Right lobe of liver (tissue), 6 donors: ENCODE measurements at regions not wholly inside any gene's neighbourhood (a gene's known extent, or its start where the extent isn't known, plus 50 kb on each side); places are given as distances from the start of the nearest gene placed in this dataset.
A peak's percentile ranks its signal among the peaks of the same experiment; 100 is the strongest.

Experiments used
- ATAC-seq, 4 donors: fragments of 200-7000 bp; cut with Tn5 transposase; one replicate each; pipeline ENCODE4 v1.9.1; 2020; ENCODE audit warnings: mild to moderate bottlenecking in 4 of 4, moderate library complexity in 4 of 4
- DNase-seq, 3 donors: peaks; one replicate each; pipeline ENCODE4 v3.0.0-alpha.2; 2020
- H3K27ac ChIP-seq, 3 donors: fragments of 200-600 bp; one replicate each; pipeline ENCODE4 v1.8.0; 2022
- H3K27me3 ChIP-seq, 2 donors: fragments of 200-600 bp; one replicate each; pipeline ENCODE4 v1.8.0; 2022
- H3K36me3 ChIP-seq, 4 donors: fragments of 200-600 bp; sonication (generic) in 1 of 4; one replicate each; pipeline versions ENCODE4 v1.5.1 to v1.8.0; 2017 to 2022; ENCODE audit warnings: control low read depth in 1 of 4
- H3K4me1 ChIP-seq, 4 donors: fragments of 200-600 bp; sonication (generic) in 1 of 4; one replicate each; pipeline versions ENCODE4 v1.5.1 to v1.8.0; 2017 to 2022; ENCODE audit warnings: control low read depth in 1 of 4
- H3K4me3 ChIP-seq, 3 donors: fragments of 200-600 bp; one replicate each; pipeline ENCODE4 v1.8.0; 2022
- H3K9me3 ChIP-seq, 4 donors: fragments of 200-600 bp; sonication (generic) in 1 of 4; one replicate each; pipeline versions ENCODE4 v1.5.1 to v1.8.0; 2017 to 2022; ENCODE audit warnings: control low read depth in 1 of 4
- POLR2A ChIP-seq: fragments of 450-650 bp; IDR thresholded peaks from one replicate; pipeline ENCODE4 v1.6.1; 2017; ENCODE audit warnings: antibody characterized with exemption, mild to moderate bottlenecking
- WGBS: methylation state at CpG from one replicate; pipeline ENCODE4 v1.1.6; 2018; ENCODE audit warnings: low coverage, low lambda C conversion rate; ENCODE audit not compliant: insufficient coverage; ENCODE audit errors: missing lambda C conversion rate; 5-methylcytosine and 5-hydroxymethylcytosine counted together
- intact Hi-C, 2 donors: fragments of 100-400 bp; cut with DNase I; formaldehyde crosslinking; loops; one replicate each; pipeline versions ENCODE4 v1.11.2 to v1.14.1; 2022
- TF ChIP-seq, protein P1 (sequence below), 4 donors: fragments of 200-600 bp in 3 of 4; fragments of 450-650 bp in 1 of 4; IDR thresholded peaks; one replicate each; pipeline versions ENCODE4 v1.5.1 to v1.8.0; 2016 to 2022; ENCODE audit warnings: antibody characterized with exemption in 4 of 4, mild to moderate bottlenecking in 2 of 4
- donor health status: DM: no; HTN: yes; CAD: no.
- donor health status: DM: no; HTN: no; CAD: no.
- donor health status: DM: no; HTN: no; CAD: no.
- donor health status: DM: no; HTN: yes; CAD: no.
- donor health status: DM: no; HTN: yes; CAD: no.

GRCh38 chr15:99473981-99474906, 91.5 kb upstream of the MEF2A start:
- H3K36me3 ChIP-seq = no peaks in the 10 kb centered on the region
- 83% methylated on average over 15 of the region's 24 CpGs for WGBS
- TF ChIP-seq, protein P1, sequence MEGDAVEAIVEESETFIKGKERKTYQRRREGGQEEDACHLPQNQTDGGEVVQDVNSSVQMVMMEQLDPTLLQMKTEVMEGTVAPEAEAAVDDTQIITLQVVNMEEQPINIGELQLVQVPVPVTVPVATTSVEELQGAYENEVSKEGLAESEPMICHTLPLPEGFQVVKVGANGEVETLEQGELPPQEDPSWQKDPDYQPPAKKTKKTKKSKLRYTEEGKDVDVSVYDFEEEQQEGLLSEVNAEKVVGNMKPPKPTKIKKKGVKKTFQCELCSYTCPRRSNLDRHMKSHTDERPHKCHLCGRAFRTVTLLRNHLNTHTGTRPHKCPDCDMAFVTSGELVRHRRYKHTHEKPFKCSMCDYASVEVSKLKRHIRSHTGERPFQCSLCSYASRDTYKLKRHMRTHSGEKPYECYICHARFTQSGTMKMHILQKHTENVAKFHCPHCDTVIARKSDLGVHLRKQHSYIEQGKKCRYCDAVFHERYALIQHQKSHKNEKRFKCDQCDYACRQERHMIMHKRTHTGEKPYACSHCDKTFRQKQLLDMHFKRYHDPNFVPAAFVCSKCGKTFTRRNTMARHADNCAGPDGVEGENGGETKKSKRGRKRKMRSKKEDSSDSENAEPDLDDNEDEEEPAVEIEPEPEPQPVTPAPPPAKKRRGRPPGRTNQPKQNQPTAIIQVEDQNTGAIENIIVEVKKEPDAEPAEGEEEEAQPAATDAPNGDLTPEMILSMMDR (IDR thresholded peaks at IDR 0.05) = no peak
- TF ChIP-seq POLR2A = no peak
- intact Hi-C loops = no loop called here
- ATAC-seq (peak; percentile 59 to 80 (median 66)), DNase-seq (peak in 1 of 3 donors; percentile 57)
- no peak overlapping the region for H3K4me3 ChIP-seq
- H3K9me3 ChIP-seq = no peaks in the 10 kb centered on the region
- H3K27ac ChIP-seq = no peak overlapping the region
- no peaks in the 10 kb centered on the region for H3K27me3 ChIP-seq
- H3K4me1 ChIP-seq = no peaks in the 10 kb centered on the region

DNA sequence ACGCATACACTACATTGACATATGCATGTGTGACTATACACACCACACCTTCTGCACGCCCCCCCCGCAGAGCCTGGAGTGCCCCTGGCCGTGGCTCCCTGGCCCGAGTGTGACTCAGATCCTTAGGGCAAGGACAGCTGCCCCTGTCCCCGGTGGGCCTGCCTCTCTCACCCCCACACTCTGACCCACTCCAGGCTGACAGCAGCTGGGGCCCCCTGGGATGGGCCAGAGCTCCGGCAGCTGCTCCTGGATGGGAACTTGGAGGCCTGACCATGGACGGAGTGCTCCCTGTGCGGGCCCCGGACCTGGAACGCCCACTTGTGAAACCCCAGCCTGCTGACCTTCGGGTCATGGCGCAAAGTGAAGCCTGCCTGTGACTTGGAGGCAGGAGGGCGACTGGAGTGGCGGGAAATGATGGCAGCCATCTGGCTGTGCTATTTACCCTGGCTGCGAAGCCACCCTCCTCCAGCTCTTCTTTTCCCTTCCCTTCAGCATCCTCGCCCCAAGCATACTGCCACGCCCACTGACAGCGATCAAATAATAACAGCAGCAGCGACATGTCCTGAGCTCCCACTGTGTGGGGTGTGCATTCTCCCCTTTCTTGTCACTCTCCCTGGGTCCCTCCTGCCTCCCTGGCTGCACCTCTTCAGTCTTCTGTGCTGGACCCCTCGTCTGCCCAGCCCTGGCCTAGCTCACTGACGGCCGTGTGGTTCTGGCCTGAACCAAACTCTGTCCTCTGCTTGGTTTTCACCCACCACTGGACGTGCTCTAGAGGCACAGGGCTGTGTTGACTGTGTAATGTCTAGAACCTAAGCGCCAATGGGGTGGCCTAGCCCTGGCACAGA, 90.7 kb upstream of the MEF2A start:
- Histone ChIP-seq H3K4me1 (no peaks in the 10 kb centered on the region), H3K27me3 (no peaks in the 10 kb centered on the region), H3K27ac (no peak overlapping the region)

DNA sequence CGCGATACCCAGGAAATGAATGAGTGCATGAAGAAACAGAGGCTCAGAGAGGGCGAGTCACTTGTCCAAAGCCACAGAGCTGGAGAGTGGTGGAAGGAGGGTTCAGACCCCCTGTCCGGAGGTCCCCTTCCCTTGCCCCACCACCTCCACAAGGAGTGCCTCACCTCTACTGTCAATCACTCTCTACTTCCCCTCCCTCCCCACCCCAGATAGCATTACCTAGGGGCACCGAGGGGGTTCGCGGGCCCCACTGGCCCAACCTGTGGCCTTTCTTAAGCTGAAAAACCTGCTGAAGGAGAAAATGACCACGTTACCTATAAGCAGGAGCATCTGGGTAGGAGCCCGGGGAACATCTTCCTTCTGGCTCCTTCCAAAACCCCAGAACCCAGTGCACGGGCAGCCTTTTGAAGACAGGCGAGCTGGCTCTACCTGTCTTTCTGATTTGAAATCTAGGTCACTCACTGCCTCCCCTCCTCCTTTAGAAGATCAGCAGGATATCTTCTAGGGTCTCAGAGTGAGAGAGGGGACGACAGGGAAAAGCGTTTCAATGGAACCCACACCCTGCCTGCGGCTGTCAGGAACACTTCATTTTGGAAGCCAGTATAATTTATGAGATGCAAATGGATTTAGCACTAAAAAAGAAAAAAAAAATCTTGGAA, 89.9 kb upstream of the MEF2A start:
- no peaks in the 10 kb centered on the region for H3K27me3 ChIP-seq
- ATAC-seq (no peak), DNase-seq (no peak)
- intact Hi-C loops = no loop called here
- H3K27ac ChIP-seq = no peak overlapping the region
- H3K9me3 ChIP-seq = no peaks in the 10 kb centered on the region
- WGBS = 88% methylated on average over 10 of the region's 14 CpGs
- no peak overlapping the region for H3K4me3 ChIP-seq
- H3K4me1 ChIP-seq = no peaks in the 10 kb centered on the region
- no peaks in the 10 kb centered on the region for H3K36me3 ChIP-seq
- TF ChIP-seq POLR2A = no peak
- TF ChIP-seq, protein P1 (IDR thresholded peaks at IDR 0.05) = no peak

More for the DNA sequence above, 90.7 kb upstream of the MEF2A start:
- no peak overlapping the region for H3K4me3 ChIP-seq
- ATAC-seq (peak in 1 of 4 donors; percentile 11), DNase-seq (no peak)
- TF ChIP-seq POLR2A = no peak
- TF ChIP-seq, protein P1 (IDR thresholded peaks at IDR 0.05) = no peak
- H3K36me3 ChIP-seq = no peaks in the 10 kb centered on the region
- intact Hi-C loops = no loop called here
- no peaks in the 10 kb centered on the region for H3K9me3 ChIP-seq
- WGBS = 94% methylated on average over 10 of the region's 25 CpGs

GRCh38 chr15:99476413-99477222, 89.2 kb upstream of the MEF2A start:
- peak; percentile 39 to 46 (median 43) for ATAC-seq
- no peak overlapping the region for H3K27ac ChIP-seq

More at GRCh38 chr15:99476413-99477222, 89.2 kb upstream of the MEF2A start:
- Histone ChIP-seq H3K36me3 (no peaks in the 10 kb centered on the region), H3K4me1 (no peaks in the 10 kb centered on the region), H3K4me3 (no peak overlapping the region), H3K27me3 (no peaks in the 10 kb centered on the region), H3K9me3 (no peaks in the 10 kb centered on the region)
- no peak for TF ChIP-seq POLR2A
- TF ChIP-seq, protein P1 (IDR thresholded peaks at IDR 0.05) = no peak
- no peak for DNase-seq
- WGBS = 35% methylated on average over 7 of the region's 26 CpGs
- intact Hi-C loops = no loop called here
